ENCODE measurements at regions not wholly inside any gene's neighbourhood (a gene's known extent, or its start where the extent isn't known, plus 50 kb on each side); places are given as distances from the start of the nearest gene placed in this dataset.

GRCh38 chr12:76195920-76196319 lies 111.4 kb upstream of the NAP1L1 start:
- TF ChIP-seq USF2 (IDR thresholded peaks at IDR 0.05) (no peak), CTCF (IDR thresholded peaks at IDR 0.05) (no peak), REST (IDR thresholded peaks at IDR 0.05) (no peak), ESRRA (IDR thresholded peaks at IDR 0.05; ENCODE audit: borderline replicate concordance, low read length) (no peak), MAX (IDR thresholded peaks at IDR 0.05) (no peak), ATOH8 (CRISPR knock-in tag; IDR thresholded peaks at IDR 0.05; ENCODE audit: low read depth) (no peak), POLR2A (IDR thresholded peaks at IDR 0.05; ENCODE audit: low read length) (no peak), CHD4 (IDR thresholded peaks at IDR 0.05; ENCODE audit: borderline replicate concordance) (no peak), RAD21 (conservative IDR thresholded peaks at IDR 0.05 in 1 of 2, IDR thresholded peaks at IDR 0.05 in 1 of 2) (no peak), SMC3 (IDR thresholded peaks at IDR 0.05) (no peak), ZFP36 (IDR thresholded peaks at IDR 0.05; ENCODE audit: borderline replicate concordance, partially characterized antibody) (no peak), POLR2AphosphoS2 (conservative IDR thresholded peaks at IDR 0.05; ENCODE audit: low read length) (no peak), EP300 (IDR thresholded peaks at IDR 0.05) (no peak), EHMT2 (IDR thresholded peaks at IDR 0.05; ENCODE audit: low read depth) (no peak)
